K562 (cell line): ENCODE measurements at regions not wholly inside any gene's neighbourhood (a gene's known extent, or its start where the extent isn't known, plus 50 kb on each side); places are given as distances from the start of the nearest gene placed in this dataset.
A peak's percentile ranks its signal among the peaks of the same experiment; 100 is the strongest.

ENCODE experiments used
- ARID2 ChIP-seq: fragments of 450-650 bp; IDR thresholded peaks from 2 replicates; pipeline ENCODE4 v1.6.1; 2017; ENCODE audit warnings: antibody characterized with exemption, mild to moderate bottlenecking
- CBX5 ChIP-seq: IDR thresholded peaks from 2 replicates; pipeline ENCODE4 v1.6.1; 2014; ENCODE audit warnings: low read depth, borderline replicate concordance
- E2F3 ChIP-seq: fragments of 250-450 bp; sonication (Bioruptor Pico); IDR thresholded peaks from 2 replicates; pipeline ENCODE4 v1.4.0; 2020; ENCODE audit warnings: mild to moderate bottlenecking
- GATA2 ChIP-seq: sonication (generic); formaldehyde crosslinking; IDR thresholded peaks from 2 replicates; pipeline ENCODE4 v1.4.0; 2020; ENCODE audit warnings: mild to moderate bottlenecking, missing genetic modification reagents
- GTF2A2 ChIP-seq: IDR thresholded peaks from 2 replicates; pipeline ENCODE4 v1.6.1; 2016; ENCODE audit warnings: mild to moderate bottlenecking, missing genetic modification characterization, missing compliant biosample characterization
- KDM4B ChIP-seq, 2 experiments: fragments of 450-650 bp in 1 of 2; sonication (generic) in 1 of 2; IDR thresholded peaks; 2 replicates each; pipeline ENCODE4 v1.6.1; 2016 to 2017; ENCODE audit warnings: borderline replicate concordance in 2 of 2, antibody characterized with exemption in 1 of 2, low read depth in 1 of 2, mild to moderate bottlenecking in 1 of 2
- L3MBTL2 ChIP-seq: fragments of 450-650 bp; IDR thresholded peaks from 2 replicates; pipeline ENCODE4 v1.6.1; 2016; ENCODE audit warnings: mild to moderate bottlenecking, moderate library complexity
- LCOR ChIP-seq: sonication (generic); formaldehyde crosslinking; IDR thresholded peaks from 2 replicates; pipeline ENCODE4 v1.8.0; 2022; ENCODE audit warnings: mild to moderate bottlenecking, missing genetic modification reagents
- NCOA1 ChIP-seq: fragments of 450-650 bp; IDR thresholded peaks from 2 replicates; pipeline ENCODE4 v1.6.1; 2016; ENCODE audit warnings: low read depth
- POLR2AphosphoS2 ChIP-seq: IDR thresholded peaks from 2 replicates; pipeline ENCODE4 v1.6.1; 2012; ENCODE audit warnings: low read length, improper control_type of control experiment
- RBM25 ChIP-seq: fragments of 200-400 bp; formaldehyde crosslinking; IDR thresholded peaks from 2 replicates; pipeline ENCODE4 v1.6.1; 2018; ENCODE audit warnings: low read length, low read depth, moderate library complexity; ENCODE audit not compliant: severe bottlenecking
- ZBED1 ChIP-seq: IDR thresholded peaks from 2 replicates; pipeline ENCODE4 v1.6.1; 2014
- ZFX ChIP-seq: sonication (generic); formaldehyde crosslinking; IDR thresholded peaks from 2 replicates; pipeline ENCODE4 v1.8.0; 2022; ENCODE audit warnings: mild to moderate bottlenecking, missing genetic modification reagents, moderate library complexity
- ZNF311 ChIP-seq: fragments of 250-450 bp; sonication (Bioruptor Pico); IDR thresholded peaks from 2 replicates; pipeline ENCODE4 v1.4.0; 2020; ENCODE audit warnings: mild to moderate bottlenecking, moderate library complexity
- ZNF431 ChIP-seq: sonication (generic); formaldehyde crosslinking; IDR thresholded peaks from 2 replicates; pipeline ENCODE4 v1.8.0; 2022; ENCODE audit warnings: mild to moderate bottlenecking, missing genetic modification reagents
- ZNF75A ChIP-seq: fragments of 450-650 bp; formaldehyde crosslinking; IDR thresholded peaks from 2 replicates; pipeline ENCODE4 v1.4.0; 2020; ENCODE audit warnings: mild to moderate bottlenecking
- TF ChIP-seq, protein P1 (sequence below): fragments of 450-650 bp; formaldehyde crosslinking; IDR thresholded peaks from 2 replicates; pipeline ENCODE4 v1.4.0; 2022; ENCODE audit warnings: missing genetic modification characterization
- TF ChIP-seq, protein P2 (sequence below): fragments of 450-650 bp; formaldehyde crosslinking; IDR thresholded peaks from 2 replicates; pipeline ENCODE4 v1.4.0; 2022; ENCODE audit warnings: mild to moderate bottlenecking, moderate library complexity
- TF ChIP-seq, protein P3 (sequence below): IDR thresholded peaks from 3 replicates; pipeline ENCODE4 v1.6.1; 2011; ENCODE audit warnings: borderline replicate concordance, mild to moderate bottlenecking; ENCODE audit not compliant: insufficient read length, insufficient read depth
- TF ChIP-seq, protein P4 (sequence below): sonication (generic); formaldehyde crosslinking; IDR thresholded peaks from 2 replicates; pipeline ENCODE4 v1.8.1; 2022; ENCODE audit warnings: missing genetic modification reagents
- TF ChIP-seq, protein P5 (sequence below): conservative IDR thresholded peaks from 2 replicates; pipeline ENCODE4 v1.6.1; 2011; ENCODE audit warnings: low read depth, mild to moderate bottlenecking, low read length; ENCODE audit not compliant: control insufficient read depth
- TF ChIP-seq, protein P6 (sequence below): fragments of 250-450 bp; sonication (Bioruptor Pico); IDR thresholded peaks from 2 replicates; pipeline ENCODE4 v1.8.0; 2021; ENCODE audit warnings: moderate library complexity, mild to moderate bottlenecking, inconsistent platforms

GRCh38 chr19:27793644-27794493 is 1419.1 kb downstream of the UQCRFS1 start (continued):
- TF ChIP-seq, protein P1, sequence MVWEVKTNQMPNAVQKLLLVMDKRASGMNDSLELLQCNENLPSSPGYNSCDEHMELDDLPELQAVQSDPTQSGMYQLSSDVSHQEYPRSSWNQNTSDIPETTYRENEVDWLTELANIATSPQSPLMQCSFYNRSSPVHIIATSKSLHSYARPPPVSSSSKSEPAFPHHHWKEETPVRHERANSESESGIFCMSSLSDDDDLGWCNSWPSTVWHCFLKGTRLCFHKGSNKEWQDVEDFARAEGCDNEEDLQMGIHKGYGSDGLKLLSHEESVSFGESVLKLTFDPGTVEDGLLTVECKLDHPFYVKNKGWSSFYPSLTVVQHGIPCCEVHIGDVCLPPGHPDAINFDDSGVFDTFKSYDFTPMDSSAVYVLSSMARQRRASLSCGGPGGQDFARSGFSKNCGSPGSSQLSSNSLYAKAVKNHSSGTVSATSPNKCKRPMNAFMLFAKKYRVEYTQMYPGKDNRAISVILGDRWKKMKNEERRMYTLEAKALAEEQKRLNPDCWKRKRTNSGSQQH: 0 out of 2 replicates have a peak, but pooled peaks have one; percentile 35
- TF ChIP-seq ZNF431 (CRISPR knock-in tag) (no peak), L3MBTL2 (no peak), KDM4B (IDR thresholded peaks at IDR 0.05; ENCODE audit: borderline replicate concordance in 2 of 2, low read depth in 1 of 2) (0 out of 4 replicates have a peak, but pooled peaks of 1 of the 2 experiments have one; percentile 21), E2F3 (CRISPR knock-in tag) (0 out of 2 replicates have a peak, but pooled peaks have one; percentile 74), GATA2 (no peak), RBM25 (no peak), ZBED1 (no peak), LCOR (CRISPR knock-in tag) (no peak; the same call in 1 of the 2 replicates), GTF2A2 (tag) (no peak), ZNF311 (CRISPR knock-in tag) (no peak), POLR2AphosphoS2 (peak; percentile 40; the same call in 1 of the 2 replicates), ARID2 (no peak), NCOA1 (no peak), ZFX (peak; percentile 88), CBX5 (no peak), ZNF75A (CRISPR knock-in tag) (no peak)
- TF ChIP-seq, protein P2, sequence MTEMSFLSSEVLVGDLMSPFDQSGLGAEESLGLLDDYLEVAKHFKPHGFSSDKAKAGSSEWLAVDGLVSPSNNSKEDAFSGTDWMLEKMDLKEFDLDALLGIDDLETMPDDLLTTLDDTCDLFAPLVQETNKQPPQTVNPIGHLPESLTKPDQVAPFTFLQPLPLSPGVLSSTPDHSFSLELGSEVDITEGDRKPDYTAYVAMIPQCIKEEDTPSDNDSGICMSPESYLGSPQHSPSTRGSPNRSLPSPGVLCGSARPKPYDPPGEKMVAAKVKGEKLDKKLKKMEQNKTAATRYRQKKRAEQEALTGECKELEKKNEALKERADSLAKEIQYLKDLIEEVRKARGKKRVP: no peak
- TF ChIP-seq, protein P3, sequence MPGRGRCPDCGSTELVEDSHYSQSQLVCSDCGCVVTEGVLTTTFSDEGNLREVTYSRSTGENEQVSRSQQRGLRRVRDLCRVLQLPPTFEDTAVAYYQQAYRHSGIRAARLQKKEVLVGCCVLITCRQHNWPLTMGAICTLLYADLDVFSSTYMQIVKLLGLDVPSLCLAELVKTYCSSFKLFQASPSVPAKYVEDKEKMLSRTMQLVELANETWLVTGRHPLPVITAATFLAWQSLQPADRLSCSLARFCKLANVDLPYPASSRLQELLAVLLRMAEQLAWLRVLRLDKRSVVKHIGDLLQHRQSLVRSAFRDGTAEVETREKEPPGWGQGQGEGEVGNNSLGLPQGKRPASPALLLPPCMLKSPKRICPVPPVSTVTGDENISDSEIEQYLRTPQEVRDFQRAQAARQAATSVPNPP: no peak
- TF ChIP-seq, protein P4, sequence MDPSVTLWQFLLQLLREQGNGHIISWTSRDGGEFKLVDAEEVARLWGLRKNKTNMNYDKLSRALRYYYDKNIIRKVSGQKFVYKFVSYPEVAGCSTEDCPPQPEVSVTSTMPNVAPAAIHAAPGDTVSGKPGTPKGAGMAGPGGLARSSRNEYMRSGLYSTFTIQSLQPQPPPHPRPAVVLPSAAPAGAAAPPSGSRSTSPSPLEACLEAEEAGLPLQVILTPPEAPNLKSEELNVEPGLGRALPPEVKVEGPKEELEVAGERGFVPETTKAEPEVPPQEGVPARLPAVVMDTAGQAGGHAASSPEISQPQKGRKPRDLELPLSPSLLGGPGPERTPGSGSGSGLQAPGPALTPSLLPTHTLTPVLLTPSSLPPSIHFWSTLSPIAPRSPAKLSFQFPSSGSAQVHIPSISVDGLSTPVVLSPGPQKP (CRISPR knock-in tag): no peak
- TF ChIP-seq, protein P5, sequence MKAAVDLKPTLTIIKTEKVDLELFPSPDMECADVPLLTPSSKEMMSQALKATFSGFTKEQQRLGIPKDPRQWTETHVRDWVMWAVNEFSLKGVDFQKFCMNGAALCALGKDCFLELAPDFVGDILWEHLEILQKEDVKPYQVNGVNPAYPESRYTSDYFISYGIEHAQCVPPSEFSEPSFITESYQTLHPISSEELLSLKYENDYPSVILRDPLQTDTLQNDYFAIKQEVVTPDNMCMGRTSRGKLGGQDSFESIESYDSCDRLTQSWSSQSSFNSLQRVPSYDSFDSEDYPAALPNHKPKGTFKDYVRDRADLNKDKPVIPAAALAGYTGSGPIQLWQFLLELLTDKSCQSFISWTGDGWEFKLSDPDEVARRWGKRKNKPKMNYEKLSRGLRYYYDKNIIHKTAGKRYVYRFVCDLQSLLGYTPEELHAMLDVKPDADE: peak; percentile 82
- TF ChIP-seq, protein P6, sequence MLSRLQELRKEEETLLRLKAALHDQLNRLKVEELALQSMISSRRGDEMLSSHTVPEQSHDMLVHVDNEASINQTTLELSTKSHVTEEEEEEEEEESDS (CRISPR knock-in tag): no peak
